ENCODE measurements at regions not wholly inside any gene's neighbourhood (a gene's known extent, or its start where the extent isn't known, plus 50 kb on each side); places are given as distances from the start of the nearest gene placed in this dataset.

DNA sequence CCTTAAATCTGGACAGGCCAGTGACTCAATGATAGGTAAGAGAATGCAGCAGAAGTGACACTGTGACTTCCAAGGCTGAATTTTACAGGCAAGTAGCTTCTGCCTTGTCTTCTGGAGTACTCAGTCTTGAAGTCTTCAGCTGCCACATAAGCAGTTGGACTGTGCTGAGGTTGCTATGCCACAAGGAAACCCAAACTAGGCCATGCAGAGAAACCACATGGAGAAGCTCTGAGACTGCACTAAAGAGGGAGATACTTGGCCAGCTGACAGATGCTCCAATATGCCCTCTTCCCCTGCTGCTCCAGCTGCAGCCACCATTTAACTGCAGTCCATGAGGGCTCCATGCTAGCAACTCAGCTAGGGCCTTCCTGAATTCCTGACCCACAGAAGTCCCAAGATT, 119.4 kb upstream of the GADL1 start:
- no peaks in the 10 kb centered on the region for H3K9me1 ChIP-seq (replicated peaks; ENCODE audit: control insufficient read depth, extremely low read depth, insufficient read depth, low read length)
- dilution Hi-C loops (cut with MboI; ENCODE audit: extremely low pct_ligation_motif_present, low sequenced_read_pairs): no loop called here
- peaks cover 47% of the 10 kb centered on the region for H3K4me1 ChIP-seq (ENCODE audit: control insufficient read depth, extremely low read depth, insufficient read depth, low read length)
- H3K79me2 ChIP-seq (ENCODE audit: control insufficient read depth, insufficient read depth, low read length): no peaks in the 10 kb centered on the region
- no peak overlapping the region for H3K4me2 ChIP-seq (ENCODE audit: insufficient read depth, low read length)
- DNase-seq (ENCODE audit: low read depth, low spot score): no peak
- no peak overlapping the region for H3K4me3 ChIP-seq (replicated peaks in 1 of 3; ENCODE audit: insufficient read depth in 1 of 3, low read depth in 1 of 3, low read length in 3 of 3)
- TSS peak; percentile 76 for BruUV-seq (replicated peaks)
- no peaks in the 10 kb centered on the region for H3K36me3 ChIP-seq (ENCODE audit: control insufficient read depth in 2 of 2, extremely low read depth in 1 of 2, insufficient read depth in 2 of 2, low read length in 2 of 2)
- CTCF ChIA-PET: interaction anchor here (0.9 kb wide), 1 partner anchor 10 kb away, joined by 3 read pairs; no protein-coding TSS in a partner anchor
- TF ChIP-seq, protein P1, sequence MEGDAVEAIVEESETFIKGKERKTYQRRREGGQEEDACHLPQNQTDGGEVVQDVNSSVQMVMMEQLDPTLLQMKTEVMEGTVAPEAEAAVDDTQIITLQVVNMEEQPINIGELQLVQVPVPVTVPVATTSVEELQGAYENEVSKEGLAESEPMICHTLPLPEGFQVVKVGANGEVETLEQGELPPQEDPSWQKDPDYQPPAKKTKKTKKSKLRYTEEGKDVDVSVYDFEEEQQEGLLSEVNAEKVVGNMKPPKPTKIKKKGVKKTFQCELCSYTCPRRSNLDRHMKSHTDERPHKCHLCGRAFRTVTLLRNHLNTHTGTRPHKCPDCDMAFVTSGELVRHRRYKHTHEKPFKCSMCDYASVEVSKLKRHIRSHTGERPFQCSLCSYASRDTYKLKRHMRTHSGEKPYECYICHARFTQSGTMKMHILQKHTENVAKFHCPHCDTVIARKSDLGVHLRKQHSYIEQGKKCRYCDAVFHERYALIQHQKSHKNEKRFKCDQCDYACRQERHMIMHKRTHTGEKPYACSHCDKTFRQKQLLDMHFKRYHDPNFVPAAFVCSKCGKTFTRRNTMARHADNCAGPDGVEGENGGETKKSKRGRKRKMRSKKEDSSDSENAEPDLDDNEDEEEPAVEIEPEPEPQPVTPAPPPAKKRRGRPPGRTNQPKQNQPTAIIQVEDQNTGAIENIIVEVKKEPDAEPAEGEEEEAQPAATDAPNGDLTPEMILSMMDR (IDR thresholded peaks at IDR 0.05; ENCODE audit: extremely low read depth in 1 of 2, insufficient read depth in 1 of 2, low read depth in 1 of 2, low read length in 2 of 2): no peak
- no peak overlapping the region for H2AFZ ChIP-seq (ENCODE audit: low read depth, low read length)
- intact Hi-C loops (cut with micrococcal nuclease): loop anchor here (1.0 to 2.0 kb wide), 3 partner anchors 10 to 153 kb away; no protein-coding TSS in a partner anchor
- POLR2A ChIA-PET: no interaction called here
- H4K20me1 ChIP-seq (replicated peaks; ENCODE audit: control insufficient read depth, extremely low read depth, insufficient read depth, low read length): no peaks in the 10 kb centered on the region
- no peak overlapping the region for H3K9ac ChIP-seq (replicated peaks; ENCODE audit: extremely low read depth, insufficient read depth, low read length)
- H3K27me3 ChIP-seq (ENCODE audit: control insufficient read depth in 2 of 2, insufficient read depth in 2 of 2, low read length in 2 of 2): no peaks in the 10 kb centered on the region
- H3K27ac ChIP-seq (ENCODE audit: insufficient read depth, low read depth, low read length): peak overlapping the region; percentile 76
- FAIRE-seq: peak; percentile 24
- H3K9me3 ChIP-seq (replicated peaks; ENCODE audit: control insufficient read depth, insufficient read depth, low read length): no peaks in the 10 kb centered on the region

DNA sequence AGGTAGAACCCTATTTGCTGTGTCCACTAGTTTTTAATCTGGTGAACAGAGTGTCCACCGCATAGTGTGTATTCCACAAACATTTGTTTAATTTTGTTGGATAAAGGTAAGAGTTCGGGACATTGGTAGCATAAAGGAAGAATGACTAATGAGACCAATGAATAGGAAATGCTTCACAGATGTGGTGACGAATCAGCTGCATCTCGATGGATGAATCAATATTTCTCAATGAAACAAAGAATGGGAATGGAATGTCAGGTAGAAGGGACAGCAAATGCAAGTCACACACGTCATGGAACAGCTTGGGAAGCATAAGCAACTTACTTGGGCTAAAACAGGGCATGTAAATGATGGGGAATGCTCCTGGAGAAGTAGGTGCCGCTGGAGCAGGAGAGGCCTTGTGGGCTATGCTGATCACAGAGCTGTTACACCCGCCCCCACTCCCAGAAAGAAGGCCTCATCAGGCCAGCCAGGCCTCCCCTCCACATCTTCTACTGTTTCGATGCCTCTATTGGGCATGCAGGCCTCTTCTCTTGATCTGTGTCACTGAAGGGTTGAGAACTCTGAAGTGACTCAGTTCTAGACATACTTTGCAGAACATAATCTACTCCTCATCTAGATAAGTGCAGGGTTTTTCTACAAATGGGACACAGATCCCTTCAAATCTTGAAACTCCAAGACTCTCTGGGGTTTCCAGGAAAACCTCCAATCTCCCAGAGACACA, 120.0 kb upstream of the GADL1 start:
- no peaks in the 10 kb centered on the region for H3K79me2 ChIP-seq (ENCODE audit: control insufficient read depth, insufficient read depth, low read length)
- H3K27me3 ChIP-seq (ENCODE audit: control insufficient read depth in 2 of 2, insufficient read depth in 2 of 2, low read length in 2 of 2): no peaks in the 10 kb centered on the region
- POLR2A ChIA-PET: no interaction called here
- H3K9ac ChIP-seq (replicated peaks; ENCODE audit: extremely low read depth, insufficient read depth, low read length): no peak overlapping the region
- DNase-seq (ENCODE audit: low read depth, low spot score) (peak; percentile 63), FAIRE-seq (peak; percentile 77)
- BruUV-seq (replicated peaks): no TSS peak
- no peak overlapping the region for H2AFZ ChIP-seq (ENCODE audit: low read depth, low read length)
- dilution Hi-C loops (cut with MboI; ENCODE audit: extremely low pct_ligation_motif_present, low sequenced_read_pairs) (no loop called here), intact Hi-C loops (cut with micrococcal nuclease) (loop anchor here (1.0 to 2.0 kb wide), 3 partner anchors 10 to 152 kb away; no protein-coding TSS in a partner anchor)
- H3K9me1 ChIP-seq (replicated peaks; ENCODE audit: control insufficient read depth, extremely low read depth, insufficient read depth, low read length): no peaks in the 10 kb centered on the region
- no peak overlapping the region for H3K4me3 ChIP-seq (replicated peaks in 1 of 3; ENCODE audit: insufficient read depth in 1 of 3, low read depth in 1 of 3, low read length in 3 of 3)
- H3K36me3 ChIP-seq (ENCODE audit: control insufficient read depth in 2 of 2, extremely low read depth in 1 of 2, insufficient read depth in 2 of 2, low read length in 2 of 2): no peaks in the 10 kb centered on the region
- H3K4me2 ChIP-seq (ENCODE audit: insufficient read depth, low read length): no peak overlapping the region
- H3K27ac ChIP-seq (ENCODE audit: insufficient read depth, low read depth, low read length): peak overlapping the region; percentile 76
- TF ChIP-seq EZH2 (IDR thresholded peaks at IDR 0.05; ENCODE audit: borderline replicate concordance, low read depth, low read length, severe bottlenecking) (no peak), FOS (IDR thresholded peaks at IDR 0.05; ENCODE audit: borderline replicate concordance, insufficient read depth, low read length) (peak; percentile 92), GATA2 (IDR thresholded peaks at IDR 0.05; ENCODE audit: insufficient read depth, insufficient read length, low read depth, low read length) (peak; percentile 30), MYC (IDR thresholded peaks at IDR 0.05; ENCODE audit: low read depth, low read length) (no peak), POLR2A (IDR thresholded peaks at IDR 0.05; ENCODE audit: low read depth, low read length) (no peak), JUN (IDR thresholded peaks at IDR 0.05; ENCODE audit: borderline replicate concordance, insufficient read depth, insufficient read length, low read depth) (peak; percentile 84), POLR2AphosphoS5 (IDR thresholded peaks at IDR 0.05; ENCODE audit: insufficient read depth, low read depth, low read length) (peak; percentile 65)
- TF ChIP-seq, protein P1 (IDR thresholded peaks at IDR 0.05; ENCODE audit: extremely low read depth in 1 of 2, insufficient read depth in 1 of 2, low read depth in 1 of 2, low read length in 2 of 2): no peak
- TF ChIP-seq, protein P2, sequence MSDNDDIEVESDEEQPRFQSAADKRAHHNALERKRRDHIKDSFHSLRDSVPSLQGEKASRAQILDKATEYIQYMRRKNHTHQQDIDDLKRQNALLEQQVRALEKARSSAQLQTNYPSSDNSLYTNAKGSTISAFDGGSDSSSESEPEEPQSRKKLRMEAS (IDR thresholded peaks at IDR 0.05; ENCODE audit: insufficient read depth, insufficient read length): no peak
- H3K9me3 ChIP-seq (replicated peaks; ENCODE audit: control insufficient read depth, insufficient read depth, low read length): no peaks in the 10 kb centered on the region
- CTCF ChIA-PET: no interaction called here
- H4K20me1 ChIP-seq (replicated peaks; ENCODE audit: control insufficient read depth, extremely low read depth, insufficient read depth, low read length): no peaks in the 10 kb centered on the region
- H3K4me1 ChIP-seq (ENCODE audit: control insufficient read depth, extremely low read depth, insufficient read depth, low read length): peaks cover 42% of the 10 kb centered on the region

All from endothelial cell of umbilical vein (primary cell).